OCI-M1 (cell line): ENCODE measurements at regions not wholly inside any gene's neighbourhood (a gene's known extent, or its start where the extent isn't known, plus 50 kb on each side); places are given as distances from the start of the nearest gene placed in this dataset.
"Not testable (repeated sequence)": the region's sequence is repeated elsewhere in the genome, so short reads cannot be mapped to it uniquely, and the experiment has no call there.

ENCODE experiments used
- DNase-seq: peaks from one replicate; lab custom pipeline; 2025; lab: John Stamatoyannopoulos, UW

DNA sequence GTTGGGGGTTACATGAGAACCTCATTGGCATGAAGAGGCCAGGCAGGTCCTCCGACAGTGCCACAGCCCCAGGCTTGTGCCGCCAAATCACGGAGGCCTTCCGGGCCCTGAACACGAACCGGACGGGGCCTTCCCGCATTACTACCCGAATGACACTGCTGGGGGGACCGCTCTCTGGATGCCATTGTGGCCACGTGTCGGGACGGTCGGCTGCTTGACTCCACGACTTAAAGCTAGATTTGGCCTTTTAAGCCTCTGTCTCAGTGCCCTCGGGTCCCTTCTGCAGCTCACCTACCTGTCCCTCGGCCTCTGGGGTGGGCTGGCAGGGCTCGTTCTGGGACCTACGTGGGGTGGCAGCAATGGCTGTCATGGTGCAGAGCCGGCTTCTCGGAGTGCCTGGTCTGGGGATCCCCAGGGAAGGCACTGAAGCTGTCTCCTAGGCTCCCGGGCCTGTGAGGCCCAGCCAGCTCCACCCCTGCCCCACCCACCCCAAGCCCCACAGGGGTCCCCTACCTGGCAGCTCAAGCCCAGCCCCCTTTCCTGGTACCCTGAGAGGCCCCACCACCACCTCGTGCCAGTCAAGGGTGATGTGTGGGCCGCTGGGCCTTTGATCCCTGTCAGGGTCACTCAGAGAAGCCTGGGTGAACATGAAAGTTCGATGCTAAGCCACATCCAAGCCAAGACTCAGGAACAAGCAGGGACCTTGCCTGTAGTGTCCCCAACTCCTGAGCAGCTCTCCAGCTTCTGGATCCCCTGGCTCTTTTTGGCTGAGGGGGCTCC, 245.8 kb upstream of the SGCG start:
- no peak for DNase-seq

DNA sequence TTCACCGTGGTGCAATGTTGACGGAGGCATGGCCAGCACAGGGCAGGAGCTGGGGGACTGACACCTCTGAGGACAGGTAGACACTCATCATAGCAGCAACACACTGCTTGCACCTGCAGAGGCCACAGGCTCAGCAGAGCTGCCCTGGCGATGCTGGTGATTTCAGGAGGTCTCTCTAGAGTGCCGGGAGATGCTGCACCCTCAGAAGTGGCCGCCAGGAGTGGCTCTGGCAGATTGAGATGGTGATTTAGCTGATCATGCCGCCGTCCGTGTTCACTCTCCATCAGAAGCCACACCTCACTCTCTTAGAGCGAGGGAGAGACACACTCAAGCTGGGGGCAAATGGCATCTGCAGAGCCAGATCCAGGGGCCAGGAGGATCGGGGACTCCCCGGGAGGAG, 244.6 kb upstream of the SGCG start:
- DNase-seq, result no peak

GRCh38 chr13:22937241-22937640, 243.5 kb upstream of the SGCG start:
- no peak for DNase-seq

DNA sequence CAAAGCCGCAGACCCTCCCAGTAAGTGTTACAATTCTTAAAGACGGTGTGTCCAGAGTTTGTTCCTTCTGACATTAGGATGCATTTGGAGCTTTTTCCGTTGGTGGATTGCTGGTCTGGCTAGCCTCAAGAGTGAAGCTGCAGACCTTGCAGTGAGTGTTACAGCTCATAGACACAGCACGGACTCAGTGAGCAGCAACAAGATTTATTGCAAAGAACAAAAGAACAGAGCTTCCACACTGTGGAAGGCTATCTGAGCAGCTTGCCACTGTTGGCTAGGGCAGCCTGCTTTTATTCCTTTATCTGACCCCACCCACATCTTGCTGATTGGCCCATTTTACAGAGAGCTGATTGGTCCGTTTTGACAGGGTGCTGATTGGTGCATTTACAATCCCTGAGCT, 242.8 kb upstream of the SGCG start:
- DNase-seq, result no peak

- no peak for DNase-seq
Observed at GRCh38 chr13:22938576-22938975, 242.2 kb upstream of the SGCG start.

GRCh38 chr13:22939157-22939556, 241.6 kb upstream of the SGCG start:
- no peak for DNase-seq

GRCh38 chr13:22940090-22940710, 240.6 kb upstream of the SGCG start:
- no peak for DNase-seq

DNA sequence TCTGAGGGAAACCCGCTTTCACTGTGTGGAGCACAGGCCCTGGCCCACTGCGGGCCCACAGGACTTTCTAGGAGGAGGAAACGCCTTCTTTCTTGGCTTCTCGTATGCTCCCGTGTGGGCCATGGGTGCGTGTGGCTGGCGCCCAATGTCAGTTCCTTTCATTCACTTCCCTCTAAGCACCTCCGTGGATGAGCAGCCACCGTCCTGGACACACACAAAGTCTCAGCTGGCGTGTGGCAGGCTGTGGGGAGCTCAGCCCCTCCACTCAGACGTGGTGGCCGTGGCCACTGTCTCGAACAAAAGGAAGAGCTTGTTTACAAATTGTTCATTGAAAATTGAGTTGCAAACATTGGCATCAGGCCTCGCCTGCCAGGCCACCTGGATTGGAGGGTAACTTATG, 240.0 kb upstream of the SGCG start:
- no peak for DNase-seq

- not testable (repeated sequence) for DNase-seq
Observed at GRCh38 chr13:22941495-22941894, 239.3 kb upstream of the SGCG start.

DNA sequence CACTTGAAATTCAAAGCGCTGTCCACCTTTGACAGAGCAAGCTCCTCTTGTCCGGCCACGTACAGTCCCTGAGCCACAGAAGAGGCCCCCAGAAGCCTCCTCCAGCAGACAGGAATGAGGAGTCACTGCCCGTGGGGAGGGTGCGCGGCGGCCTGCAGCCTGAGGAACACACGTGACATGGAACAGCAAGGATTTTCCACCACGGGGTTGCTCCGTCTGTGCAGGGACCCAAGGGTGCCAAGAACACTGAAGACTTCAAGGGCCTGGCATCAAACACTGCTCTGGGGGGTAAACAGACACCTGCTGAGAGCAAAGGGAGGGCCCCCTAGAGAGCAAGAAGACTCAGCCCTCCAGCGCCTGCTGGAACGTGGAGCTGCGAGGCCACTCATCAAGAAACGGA, 237.9 kb upstream of the SGCG start:
- DNase-seq, result not testable (repeated sequence)

- DNase-seq, result no peak
Observed at GRCh38 chr13:22944378-22944777, 236.4 kb upstream of the SGCG start.

DNA sequence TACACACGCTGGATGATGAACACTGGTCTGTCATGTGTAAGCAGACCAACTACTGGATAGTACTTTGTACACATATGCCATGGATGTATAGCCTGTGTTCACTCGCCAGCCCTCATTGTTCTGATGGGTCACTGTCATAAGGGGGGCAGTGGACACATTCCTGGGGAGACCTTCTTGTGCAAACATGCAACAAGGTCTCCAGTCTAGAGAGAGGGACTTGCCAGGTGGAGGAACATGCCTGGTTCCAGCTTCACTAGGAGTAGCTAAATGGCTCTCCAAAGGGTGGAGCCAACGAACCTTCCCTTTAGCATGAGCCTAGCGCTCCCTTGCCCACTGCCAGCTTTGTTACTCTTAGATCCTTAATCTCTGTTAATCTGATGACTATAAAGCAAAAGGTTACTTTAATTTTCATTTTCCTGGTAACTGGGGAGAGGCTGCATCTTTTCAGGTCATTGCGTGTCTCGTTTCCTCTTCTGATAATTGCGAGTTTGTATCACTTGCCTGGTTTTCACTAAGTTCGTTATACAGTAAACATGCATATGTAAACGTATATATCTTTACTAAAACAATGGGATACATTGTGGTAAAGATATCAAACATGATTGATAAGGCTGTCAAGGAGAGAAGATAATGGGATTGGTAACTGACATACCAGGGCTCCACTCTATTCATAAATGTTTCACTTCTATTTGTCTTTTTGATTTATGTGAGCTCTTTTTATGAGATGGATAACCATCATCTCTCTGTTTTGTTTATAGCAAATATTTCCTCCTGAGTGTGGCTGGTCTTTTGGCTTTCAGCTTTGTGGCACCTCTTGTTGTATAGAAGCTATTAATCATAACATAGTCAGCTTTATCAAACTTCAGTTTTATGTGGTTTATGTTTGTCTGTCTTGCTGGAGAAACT, 235.2 kb upstream of the SGCG start:
- DNase-seq, result no peak

GRCh38 chr13:22948421-22948820, 232.4 kb upstream of the SGCG start:
- no peak for DNase-seq

GRCh38 chr13:22952018-22952417, 228.8 kb upstream of the SGCG start:
- peak; percentile 1 for DNase-seq

GRCh38 chr13:22955147-22955546, 225.6 kb upstream of the SGCG start:
- DNase-seq, result peak; percentile 72

GRCh38 chr13:22956456-22957115, 224.2 kb upstream of the SGCG start:
- DNase-seq, result not testable (repeated sequence)

DNA sequence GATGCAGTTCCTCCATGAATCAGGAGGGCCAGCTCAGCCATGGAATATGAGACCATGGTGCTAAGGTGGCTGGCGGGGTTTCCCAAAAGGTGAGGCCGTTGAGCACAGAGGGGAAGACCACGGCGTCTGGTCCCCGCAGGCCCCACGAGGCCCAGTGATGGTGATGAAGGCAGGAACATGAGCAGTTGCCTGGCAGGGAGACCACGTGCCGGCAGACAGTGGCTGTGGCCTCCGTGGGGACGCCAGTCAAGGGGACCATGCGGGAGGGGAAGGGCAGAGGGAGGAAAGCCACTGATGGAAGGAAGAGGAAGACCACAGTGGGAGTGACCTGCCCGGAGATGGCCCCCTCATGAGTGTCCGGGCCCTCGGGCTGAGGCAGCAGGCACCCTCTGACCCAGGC, 220.9 kb upstream of the SGCG start:
- DNase-seq, result not testable (repeated sequence)

- DNase-seq, result no peak
Observed at GRCh38 chr13:22960827-22961226, 220.0 kb upstream of the SGCG start.

- not testable (repeated sequence) for DNase-seq
Observed at GRCh38 chr13:22961342-22961741, 219.4 kb upstream of the SGCG start.

DNA sequence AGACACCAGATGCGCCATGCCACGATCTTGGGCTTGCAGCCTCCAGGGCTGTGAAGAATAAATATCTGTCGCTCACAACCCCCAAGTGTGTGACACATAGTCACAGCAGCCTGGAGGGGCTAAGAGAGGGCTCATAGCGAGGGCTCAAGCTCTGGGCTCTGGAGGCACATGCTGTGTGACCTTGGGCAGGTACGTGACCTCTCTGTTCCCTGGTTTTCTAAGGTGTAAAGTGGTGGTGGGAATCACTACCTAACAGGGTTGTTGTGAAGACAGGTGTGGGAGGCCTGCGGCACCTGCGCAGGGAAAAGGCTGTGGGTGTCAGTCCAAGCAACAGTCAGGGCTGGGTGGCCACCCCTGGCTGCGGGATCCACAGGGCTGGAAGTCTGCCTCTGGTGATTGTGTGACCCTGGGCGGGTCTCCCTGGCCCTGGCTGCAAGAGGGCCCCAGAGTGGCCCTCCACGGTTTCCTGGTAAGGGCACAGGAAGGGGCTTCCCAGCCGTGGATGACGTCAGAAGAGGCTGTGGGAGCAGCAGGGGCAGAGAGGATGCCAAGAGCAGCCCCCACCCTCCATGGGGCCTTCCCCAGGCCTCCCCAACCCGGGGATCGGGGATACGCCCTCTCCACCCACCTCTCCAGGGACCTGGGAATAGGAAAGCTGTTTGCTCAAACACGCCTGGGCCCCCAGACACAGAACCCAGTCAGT, 218.8 kb upstream of the SGCG start:
- no peak for DNase-seq

DNA sequence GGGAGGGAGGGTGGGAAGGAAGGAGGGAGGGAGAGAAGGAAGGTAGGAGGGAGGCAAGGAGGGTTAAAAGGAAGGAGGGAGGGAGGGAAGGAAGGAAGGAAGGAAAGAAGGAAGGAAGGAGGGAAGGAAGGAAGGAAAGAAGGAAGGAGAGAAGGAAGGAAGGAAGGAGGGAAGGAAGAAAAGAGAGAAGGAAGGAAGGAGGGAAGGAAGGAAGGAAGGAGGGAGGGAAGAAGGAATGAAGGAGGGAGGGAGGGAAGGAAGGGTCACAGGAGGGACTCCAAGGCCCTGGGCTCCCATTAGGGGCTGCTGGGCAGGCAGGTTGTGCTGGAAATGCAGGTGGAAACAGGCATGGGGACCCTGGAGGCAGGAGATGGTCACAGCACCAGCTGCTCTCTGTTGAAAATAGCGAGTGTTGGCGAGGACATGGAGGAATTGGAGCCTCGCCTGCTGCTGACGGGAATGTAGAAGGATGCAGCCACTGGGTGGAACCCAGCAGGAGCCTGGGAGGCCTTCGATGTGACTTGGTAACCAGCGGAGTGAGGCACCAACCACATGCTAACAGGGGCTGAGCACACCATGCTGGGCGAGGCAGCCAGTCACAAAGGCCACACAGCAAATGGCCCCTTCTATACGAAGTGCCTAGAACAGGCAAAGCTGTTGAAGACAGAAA, 217.3 kb upstream of the SGCG start:
- DNase-seq, result not testable (repeated sequence)
